Left hindlimb (tissue), 1 donor: ENCODE measurements at regions not wholly inside any gene's neighbourhood (a gene's known extent, or its start where the extent isn't known, plus 50 kb on each side); places are given as distances from the start of the nearest gene placed in this dataset.

Experiments used
- DNase-seq: peaks from one replicate; pipeline ENCODE4 v3.0.0-alpha.2; 2018

DNA sequence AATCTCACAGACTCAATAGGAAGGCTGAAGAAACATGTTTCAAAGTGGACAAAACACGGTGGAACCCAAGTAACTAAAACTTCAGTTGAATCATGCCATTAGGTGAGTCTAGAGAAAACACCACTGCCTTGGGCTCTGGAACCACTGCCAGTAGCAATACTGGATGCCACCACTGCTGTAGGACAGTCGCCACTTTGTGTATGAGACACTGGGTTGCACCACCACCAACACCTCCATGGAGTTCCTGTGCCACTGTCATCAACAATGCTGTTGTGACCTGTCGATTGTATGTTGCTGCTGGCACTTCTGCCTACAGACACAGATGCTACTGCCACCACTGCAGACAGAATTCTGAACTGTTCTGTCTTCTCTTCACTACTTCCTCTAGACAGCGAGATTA lies 686.7 kb downstream of the METTL4 start:
- DNase-seq: no peak

DNA sequence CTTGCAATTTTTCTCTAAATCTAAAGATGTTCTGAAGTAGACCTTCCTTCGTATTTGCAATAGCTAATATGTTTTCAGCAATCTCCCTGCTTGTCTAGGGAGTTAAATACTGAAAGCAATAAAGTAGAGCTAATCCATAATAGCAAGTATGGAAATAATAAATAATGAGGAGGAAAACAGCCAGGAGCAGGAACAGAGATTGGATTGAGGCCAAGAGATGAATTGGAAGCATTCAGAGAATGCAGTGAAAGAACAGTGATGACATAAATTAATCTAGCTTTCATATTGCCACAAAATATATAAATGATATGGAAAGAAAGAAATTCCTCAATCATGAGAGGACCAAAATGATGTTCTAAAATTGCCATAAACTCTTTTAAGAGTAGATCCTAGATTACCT lies 679.7 kb downstream of the METTL4 start:
- DNase-seq: no peak

DNA sequence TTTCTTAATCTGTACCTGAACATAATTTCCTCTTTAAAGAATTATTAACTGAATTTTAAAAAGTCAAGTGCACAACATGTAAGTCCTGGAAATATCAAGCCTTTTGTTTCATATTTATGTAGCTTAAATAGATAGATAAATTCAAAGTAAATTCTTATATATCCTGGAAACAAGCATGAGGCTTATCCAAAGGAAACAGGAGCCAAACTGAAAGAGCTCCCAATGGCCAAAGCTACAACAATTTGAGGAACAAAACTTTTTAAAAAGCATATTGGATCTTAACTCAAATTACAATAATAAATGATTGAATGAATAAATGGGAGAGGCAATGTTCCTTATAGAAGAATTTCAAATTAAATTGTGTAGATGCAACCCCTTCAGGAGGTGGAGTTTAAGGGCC lies 679.1 kb downstream of the METTL4 start:
- DNase-seq: no peak

DNA sequence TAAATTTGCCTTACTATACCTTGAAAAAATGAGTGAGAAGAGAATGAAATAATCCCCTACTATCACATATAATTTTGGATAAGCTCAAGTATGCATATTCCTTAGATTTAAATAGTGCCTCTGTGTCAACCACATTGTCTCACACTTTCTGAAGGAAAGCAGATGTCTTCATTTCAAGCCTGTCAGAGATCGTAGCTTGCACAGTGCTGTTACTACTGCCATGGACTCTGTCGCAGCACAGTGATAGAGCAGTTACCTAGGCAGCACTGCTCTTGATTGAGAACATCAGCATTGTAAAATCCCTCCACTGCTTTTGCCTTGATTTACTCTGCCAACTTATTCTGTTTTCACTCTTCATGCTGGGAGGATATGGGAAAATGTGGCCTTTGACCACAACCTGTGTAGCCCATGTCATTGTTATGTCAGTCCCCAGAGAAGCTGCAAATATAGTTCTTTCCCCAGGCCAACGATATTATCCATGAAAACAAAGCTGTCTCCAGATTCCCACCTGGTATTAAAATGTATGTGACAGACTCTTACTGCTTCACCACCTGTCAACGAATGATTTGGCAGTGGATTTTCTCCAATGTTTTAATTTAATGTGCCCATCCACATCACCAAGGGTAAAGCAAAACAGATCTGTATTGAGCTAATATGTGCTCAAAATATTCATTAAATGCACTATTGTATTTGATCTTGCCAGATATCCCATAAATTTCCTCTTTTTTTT lies 675.7 kb downstream of the METTL4 start:
- DNase-seq: no peak

DNA sequence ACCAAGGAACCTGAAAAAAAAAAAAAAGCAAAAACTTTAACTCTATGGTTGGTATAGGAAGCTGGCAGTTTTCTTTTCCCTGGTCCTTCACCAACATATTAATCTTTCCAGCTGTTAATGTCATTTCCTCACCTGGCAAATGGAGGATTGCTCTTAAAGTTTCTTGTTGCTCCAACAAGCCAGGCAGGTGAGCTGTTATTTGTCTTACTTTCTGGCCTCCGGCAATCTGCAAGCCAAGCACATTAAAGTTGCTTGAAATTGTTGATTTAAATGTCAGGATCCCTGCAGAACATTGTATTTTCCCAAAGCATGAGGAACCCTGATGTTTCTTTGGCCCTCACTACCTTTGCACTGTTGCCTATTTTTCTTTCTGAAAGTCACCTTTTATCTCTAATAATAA lies 664.9 kb downstream of the METTL4 start:
- no peak for DNase-seq

DNA sequence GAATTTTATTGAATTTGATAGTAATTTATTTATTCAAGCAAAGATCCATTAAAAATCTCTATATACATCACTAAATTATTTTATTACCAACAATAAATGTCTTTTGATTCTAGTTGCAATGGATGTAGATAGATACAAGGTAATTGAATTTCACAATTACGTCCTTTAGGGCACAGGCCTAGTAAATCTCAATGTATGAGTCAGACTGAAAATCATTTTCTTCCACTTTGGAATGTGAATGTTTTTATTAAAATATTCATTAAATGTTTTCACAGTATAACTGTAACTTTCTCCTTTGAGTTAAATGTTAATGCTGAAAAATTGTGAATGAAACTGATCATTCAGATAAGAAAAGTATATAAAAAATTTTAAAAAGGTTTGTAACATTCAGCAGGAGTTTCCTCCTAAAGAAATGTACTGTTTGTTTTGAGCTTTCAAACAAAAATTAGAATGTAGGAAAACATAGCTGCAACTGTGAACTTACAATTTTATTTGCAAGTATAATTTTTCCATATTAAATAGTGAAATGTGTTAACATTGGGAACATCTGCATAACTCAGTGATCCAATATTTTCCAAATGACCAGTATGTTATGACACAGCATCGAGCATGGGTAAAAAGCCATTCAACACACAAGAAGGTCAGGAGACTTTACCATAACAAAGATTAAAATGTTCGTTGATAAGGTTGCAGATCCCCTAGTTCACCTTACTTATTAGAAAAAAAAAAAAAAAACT lies 663.7 kb downstream of the METTL4 start:
- DNase-seq: no peak

DNA sequence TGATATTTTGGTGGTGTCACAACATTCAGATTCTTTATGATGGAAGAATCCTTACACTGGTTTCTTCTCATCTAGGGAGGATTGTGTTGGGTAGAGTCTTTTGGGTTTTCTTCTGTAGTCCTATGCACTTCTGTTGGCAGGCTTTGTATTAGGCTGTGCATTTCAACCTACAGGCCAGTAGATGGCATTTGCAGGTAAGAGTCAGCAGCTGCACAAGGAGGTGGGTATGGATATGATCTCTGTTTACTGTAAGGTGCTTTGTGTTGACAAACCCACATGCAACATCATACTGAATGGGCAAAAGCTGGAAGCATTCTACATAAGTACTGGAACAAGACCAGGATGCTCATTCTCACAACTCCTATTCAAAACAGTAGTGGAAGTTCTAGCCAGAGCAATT lies 656.8 kb downstream of the METTL4 start:
- no peak for DNase-seq

DNA sequence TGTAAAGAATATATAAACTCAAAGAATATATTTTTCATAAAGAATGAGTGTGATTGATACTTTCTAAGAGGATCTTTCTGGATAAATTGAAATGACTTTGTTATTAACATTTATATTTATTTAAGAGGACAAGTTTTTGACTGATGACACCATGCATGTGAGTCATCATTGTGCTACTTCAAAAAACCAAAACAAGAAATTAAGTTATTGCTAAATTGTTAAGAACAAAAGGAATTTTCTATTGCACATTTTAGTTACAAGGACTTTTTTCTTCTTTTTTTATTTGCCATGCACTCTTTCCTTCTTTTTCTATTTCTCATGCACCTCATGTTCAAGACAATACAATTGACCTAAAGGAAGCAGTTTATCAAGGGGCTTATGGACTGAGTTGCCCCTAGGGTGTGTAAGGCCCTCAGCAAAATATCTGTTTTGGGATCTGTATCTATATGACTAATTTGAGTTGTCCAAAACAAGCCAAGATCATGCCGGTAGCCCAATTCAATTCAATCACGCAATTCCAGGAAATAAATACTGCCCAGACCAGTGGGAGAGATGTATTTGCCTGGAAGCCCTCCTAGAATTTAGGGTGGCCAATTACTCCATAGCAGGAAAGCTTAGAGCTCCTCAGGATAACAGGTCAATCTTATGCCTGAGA lies 654.3 kb downstream of the METTL4 start:
- DNase-seq: no peak

DNA sequence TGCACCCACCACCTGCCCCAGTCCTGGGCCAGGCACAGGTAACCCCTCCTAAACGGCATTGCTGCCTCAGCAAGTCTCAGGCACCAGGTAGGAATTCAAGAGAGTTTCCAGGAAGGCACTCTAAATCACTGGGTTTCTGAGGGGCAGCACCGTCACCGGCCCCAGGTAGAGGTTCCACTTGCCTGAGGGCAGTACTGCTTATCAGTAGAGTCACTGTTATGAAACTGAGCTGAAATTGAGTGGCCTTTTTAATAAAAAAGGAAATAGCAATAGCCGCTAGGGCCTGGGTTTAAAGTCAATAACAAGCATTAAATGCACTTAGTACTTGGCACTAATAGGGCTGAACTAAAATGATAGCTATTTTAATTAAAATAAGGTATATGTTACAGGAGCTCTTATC lies 653.7 kb downstream of the METTL4 start:
- no peak for DNase-seq

DNA sequence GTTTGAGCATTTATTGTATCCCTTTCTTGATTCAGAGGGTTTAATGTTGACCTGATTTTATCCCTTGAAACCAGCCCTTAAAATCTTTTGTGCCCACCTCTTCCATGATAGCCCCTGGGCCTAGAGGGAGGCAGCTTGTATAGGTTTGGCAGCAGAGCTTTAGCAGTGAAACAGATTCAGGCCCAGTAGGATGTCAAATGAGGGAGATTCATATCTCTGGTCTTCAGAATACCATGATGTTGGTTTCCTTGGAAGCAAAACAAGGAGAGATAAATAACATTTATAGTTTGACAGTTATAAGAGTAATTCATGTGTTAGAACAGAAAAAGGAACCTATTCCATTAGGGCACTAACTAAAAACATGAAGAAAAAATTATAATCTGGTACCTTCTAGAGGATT lies 649.2 kb downstream of the METTL4 start:
- no peak for DNase-seq

DNA sequence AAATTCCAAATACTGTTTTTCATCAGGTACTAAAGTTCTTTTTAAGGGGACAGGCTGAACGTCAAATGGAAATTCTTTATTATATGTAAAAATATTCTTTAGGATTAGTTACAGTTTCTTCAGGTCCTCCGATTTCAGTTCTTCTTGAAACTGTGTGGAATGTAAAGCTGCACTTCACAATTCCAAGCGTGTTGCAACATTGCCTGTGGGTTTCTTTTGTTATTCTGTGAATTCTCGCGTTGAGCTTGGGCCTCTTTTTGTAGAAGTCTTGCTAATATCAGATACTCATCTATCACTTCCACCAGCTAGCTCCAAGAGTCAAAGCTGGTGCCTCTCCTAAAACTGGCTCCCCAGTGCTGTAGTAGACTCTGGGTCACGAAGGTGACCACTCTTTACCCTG lies 642.6 kb downstream of the METTL4 start:
- DNase-seq: no peak

DNA sequence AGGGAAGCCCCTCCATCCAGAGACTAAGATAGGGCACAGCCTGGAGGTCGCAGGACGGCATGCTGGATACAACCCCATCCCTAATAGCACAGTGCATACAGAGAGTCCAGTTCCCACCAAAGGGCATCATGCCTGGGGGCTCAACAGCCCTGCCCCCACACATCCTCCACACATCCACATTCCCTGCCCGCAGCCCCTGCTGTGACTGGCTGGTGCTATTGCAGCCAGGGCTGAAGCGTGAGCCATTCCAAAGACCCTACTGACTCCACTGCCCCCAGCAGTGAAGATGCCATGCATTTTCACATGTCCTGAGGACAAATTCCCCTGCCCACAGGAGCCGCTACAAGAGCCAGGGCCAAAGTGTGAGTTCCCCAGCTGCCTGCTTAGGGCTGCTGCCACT lies 641.6 kb downstream of the METTL4 start:
- DNase-seq: no peak

DNA sequence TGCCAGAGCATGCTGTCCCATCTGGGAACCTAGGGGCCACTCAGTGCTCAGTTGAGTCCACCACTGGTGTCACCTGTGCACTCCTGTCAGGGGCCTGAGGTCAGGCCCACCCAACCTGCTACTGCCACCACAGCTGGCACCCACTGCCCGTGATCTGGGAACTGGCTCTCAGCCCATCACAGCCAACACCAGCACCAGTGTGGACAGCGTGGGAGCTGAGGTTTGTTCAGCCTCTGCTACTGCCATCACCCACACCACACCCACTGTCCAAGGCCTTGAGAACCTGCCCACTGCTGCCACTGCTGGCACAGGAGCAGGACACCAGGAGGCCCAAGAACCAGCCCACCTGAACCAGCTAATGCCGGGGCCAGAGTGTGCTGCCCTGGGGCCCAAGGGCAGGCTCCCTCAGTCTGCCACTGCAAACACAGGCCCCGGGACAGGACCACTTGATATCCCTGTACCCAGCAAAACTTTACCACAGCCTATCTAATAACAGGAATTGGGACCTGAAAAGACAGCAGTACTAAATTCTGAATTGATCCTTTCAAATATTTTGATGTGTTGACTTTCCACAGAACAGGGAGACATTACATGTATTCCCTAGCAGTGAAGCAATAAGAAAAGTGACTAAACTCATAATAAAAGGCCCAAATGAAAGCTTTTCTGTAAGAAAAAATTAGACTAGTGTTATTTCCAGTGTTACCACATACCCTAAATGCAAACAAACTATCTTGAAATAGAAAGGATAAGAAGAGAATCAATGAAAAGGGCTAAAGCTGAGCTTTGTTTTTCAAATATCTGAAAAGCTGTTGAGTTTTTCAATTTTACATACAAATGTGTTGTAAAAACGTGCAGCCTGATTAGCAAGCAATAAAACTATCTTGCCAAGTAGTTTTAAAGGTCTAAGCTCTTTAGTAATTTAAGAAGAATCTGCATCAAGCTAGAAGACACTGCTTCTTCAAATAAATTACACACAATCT lies 640.7 kb downstream of the METTL4 start:
- DNase-seq: no peak

DNA sequence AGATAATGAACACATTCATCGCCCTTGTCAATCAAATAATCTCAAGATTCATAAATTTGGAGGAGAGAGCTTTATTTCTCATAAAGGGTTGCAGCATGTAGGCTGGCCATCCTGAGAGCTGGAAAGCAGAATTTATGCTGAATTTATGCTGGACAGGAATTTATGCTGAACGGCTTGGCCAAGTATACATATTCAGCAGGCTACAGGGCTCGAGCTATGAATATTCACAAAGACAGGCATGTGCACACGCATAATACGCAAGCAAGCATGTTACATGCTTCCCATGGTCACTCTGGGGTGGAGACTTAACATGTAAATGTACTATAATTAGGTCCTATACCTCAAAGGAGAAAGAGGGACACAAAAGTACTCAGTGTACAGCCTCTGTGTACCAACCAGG lies 618.8 kb downstream of the METTL4 start:
- no peak for DNase-seq

DNA sequence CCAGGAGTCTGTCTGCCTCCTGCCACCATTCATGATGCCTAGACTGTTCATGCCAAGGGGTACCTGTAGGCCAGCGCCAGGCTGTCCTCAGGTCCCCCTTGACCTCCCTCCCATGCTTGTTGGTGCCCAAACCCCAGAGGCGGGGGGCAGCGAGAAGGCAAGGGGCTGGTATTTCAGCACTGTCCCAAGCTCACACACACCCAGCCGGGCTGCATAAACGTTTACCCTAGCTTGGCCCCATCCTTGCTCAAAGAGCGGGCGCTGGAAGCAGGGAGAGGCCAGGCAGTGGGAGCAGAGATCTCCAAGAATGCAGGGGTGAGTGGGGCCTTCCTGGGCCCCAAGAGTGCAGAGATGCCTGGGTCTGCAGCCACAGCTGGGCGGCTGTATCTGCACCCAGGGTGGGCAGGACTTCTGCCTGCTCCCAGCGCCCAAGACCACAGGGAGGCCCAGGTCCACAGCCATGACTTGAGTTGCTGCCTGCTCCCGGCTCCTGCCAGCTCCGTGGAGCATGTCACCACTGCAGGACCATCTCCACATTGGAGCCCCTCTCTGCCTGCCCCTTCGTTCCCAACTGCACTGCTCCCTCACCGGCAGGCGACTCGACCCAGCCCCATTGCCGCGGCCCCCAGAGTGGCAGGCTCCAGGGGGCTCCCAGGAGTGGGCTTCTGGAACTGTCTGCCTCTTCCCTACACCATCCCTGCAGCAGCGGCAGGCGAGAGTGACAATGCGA lies 616.6 kb downstream of the METTL4 start:
- no peak for DNase-seq

DNA sequence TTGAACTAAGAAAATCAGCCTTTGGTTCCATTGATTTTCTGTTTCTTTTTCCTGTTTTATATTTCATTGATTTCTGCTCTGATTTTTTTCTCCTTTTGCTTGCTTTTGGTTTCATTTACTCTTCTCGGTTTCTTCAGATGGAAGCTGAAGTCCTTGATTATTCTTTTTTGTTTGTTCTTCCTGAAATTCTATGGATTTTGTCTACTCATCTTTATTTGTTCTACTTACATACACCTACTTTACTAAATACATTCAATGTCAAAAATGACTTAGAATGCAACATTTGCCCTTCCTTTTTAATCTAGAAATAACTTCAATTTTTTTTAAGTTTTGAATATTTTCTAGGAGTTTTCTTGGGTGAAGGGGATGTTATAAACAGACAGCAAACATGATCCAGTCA lies 612.5 kb downstream of the METTL4 start:
- no peak for DNase-seq

DNA sequence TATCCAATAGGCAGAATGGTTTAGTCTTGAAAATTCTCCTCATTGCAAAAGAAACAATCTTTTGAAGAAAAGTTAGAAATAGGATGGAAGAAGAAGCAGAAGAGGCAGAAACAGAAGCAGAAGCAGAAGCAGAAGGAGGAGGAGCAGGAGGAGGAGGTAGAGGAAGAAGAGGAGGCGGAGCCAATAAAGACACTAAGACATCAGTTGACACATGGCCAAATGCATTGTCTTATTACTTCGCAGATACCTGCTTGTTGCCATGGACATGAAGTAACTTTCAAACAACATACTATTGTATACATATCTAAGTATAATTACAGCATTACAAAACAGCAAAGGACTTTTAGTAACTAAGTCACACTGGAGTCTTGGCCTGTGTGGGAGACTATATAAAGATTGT lies 606.3 kb downstream of the METTL4 start:
- no peak for DNase-seq

DNA sequence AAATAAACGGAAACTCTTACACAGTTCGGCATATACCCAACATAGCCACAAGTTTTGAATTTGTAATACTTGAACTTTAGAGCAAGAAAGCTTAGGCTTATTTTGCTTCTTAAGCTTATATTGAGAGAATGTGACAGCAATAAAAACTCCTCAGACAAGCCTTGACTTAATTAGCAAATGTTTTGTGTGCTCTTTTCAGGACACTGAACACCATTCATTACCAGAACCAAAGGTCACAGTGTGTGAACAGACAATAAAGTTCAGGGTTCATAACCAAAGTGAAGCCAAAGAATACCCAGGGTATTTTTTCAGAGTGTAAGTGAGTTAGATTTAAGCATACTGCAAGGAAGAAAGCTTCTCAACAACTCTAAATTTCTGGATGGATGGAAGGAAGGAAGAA lies 605.8 kb downstream of the METTL4 start:
- no peak for DNase-seq

DNA sequence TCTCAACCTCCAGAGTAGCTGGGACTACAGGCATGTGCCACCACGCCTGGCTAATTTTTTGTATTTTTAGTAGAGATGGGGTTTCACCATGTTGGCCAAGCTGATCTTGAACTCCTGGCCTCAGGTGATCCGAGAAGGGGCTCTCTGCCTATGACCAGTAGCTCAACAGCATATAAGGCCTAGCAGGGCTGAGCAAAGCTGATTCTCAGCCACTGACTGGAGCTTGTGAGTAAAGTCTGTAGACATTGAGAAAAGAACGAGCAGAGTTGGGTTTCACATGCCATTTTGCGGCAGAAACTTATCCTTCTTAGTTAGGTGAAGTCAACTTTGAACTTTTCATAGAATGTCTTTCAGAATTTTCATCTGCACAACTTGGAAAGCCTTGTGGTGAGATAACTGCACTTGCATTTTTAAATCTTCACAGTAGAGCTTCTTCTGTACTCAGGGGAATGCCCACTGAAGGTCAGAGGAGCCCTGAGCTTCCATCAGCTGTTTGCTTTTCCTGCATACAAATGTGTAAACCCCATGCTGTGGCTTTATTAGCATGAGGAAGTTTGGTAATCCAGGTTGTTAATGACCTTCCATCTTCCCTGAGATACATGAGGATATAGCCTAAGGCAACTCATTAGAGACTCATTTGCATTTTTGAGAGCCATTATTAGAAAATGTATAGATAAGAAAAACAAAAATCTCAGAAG lies 602.4 kb downstream of the METTL4 start:
- DNase-seq: no peak

DNA sequence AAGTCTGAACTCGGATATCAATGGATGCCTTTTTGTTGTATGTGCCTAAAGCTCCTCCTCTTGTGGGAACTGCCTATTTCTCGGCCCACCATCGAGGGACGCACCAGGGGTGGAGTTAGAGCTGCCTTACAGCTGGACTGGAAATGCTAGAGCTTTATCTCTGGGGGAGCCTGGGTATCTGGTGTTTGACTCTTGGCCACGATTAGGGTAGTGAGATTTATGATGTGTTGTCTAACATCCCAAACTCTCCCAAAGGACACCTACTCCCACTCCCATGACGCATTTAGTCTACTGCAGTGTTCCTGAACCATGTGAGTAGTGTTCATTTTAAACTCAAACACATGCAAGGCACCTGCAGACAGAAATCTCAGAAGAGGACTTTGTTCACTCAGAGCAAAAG lies 594.8 kb downstream of the METTL4 start:
- DNase-seq: no peak

DNA sequence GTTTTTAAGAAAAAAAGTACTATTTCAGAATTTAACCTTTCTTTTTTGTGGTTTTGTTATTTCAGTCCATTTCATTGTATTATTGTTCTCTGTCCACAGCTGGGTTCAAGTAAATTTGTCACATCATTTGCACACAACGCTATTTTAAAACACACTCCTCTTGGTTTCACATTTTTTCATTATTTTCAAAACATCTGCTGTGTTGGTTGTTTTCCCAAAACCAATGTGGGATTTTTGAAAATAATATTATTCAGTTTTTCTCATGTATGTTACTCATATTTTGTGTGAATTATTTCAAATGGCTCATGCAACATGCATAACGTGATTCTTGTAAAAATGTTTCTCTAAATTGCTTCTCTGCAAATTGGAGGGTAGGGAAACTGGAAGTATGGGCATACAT lies 589.2 kb downstream of the METTL4 start:
- no peak for DNase-seq
